SU-DHL-6 (cell line): ENCODE measurements at regions not wholly inside any gene's neighbourhood (a gene's known extent, or its start where the extent isn't known, plus 50 kb on each side); places are given as distances from the start of the nearest gene placed in this dataset.

Experiments used
- EZH2phosphoT487 ChIP-seq: fragments of 200-600 bp; sonication (generic), shearing (Covaris generic); conservative IDR thresholded peaks from 2 replicates; pipeline ENCODE4 v1.6.1; 2018; ENCODE audit warnings: mild to moderate bottlenecking, antibody characterized with exemption, low read length, moderate library complexity, mixed read lengths
- TF ChIP-seq, protein P1 (sequence below): fragments of 200-600 bp; sonication (generic); IDR thresholded peaks from one replicate; pipeline ENCODE4 v1.5.1; 2017; ENCODE audit warnings: antibody characterized with exemption, mild to moderate bottlenecking, low read length, moderate library complexity; ENCODE audit not compliant: insufficient read depth, poor library complexity, severe bottlenecking

GRCh38 chr2:235257590-235257989 lies 236.3 kb upstream of the AGAP1 start:
- TF ChIP-seq, protein P1, sequence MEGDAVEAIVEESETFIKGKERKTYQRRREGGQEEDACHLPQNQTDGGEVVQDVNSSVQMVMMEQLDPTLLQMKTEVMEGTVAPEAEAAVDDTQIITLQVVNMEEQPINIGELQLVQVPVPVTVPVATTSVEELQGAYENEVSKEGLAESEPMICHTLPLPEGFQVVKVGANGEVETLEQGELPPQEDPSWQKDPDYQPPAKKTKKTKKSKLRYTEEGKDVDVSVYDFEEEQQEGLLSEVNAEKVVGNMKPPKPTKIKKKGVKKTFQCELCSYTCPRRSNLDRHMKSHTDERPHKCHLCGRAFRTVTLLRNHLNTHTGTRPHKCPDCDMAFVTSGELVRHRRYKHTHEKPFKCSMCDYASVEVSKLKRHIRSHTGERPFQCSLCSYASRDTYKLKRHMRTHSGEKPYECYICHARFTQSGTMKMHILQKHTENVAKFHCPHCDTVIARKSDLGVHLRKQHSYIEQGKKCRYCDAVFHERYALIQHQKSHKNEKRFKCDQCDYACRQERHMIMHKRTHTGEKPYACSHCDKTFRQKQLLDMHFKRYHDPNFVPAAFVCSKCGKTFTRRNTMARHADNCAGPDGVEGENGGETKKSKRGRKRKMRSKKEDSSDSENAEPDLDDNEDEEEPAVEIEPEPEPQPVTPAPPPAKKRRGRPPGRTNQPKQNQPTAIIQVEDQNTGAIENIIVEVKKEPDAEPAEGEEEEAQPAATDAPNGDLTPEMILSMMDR: no peak
- TF ChIP-seq EZH2phosphoT487: no peak
